Activated B cell treated with CpG ODN at 0.5 μM for 24 hours (primary cell): ENCODE measurements at regions not wholly inside any gene's neighbourhood (a gene's known extent, or its start where the extent isn't known, plus 50 kb on each side); places are given as distances from the start of the nearest gene placed in this dataset.

ENCODE experiments used
- ATAC-seq: fragments of 200-7000 bp; cut with Tn5 transposase; one replicate; pipeline ENCODE4 v1.10.0; 2021; ENCODE audit warnings: low read depth, mild to moderate bottlenecking, moderate library complexity
- CTCF ChIA-PET: fragments of 350-600 bp; sonication (Branson Sonifier 250); formaldehyde crosslinking; loops from one replicate; lab custom pipeline; 2021; ENCODE audit warnings: antibody characterized with exemption; lab: Charles Lee
- POLR2A ChIA-PET: fragments of 350-600 bp; sonication (Branson Sonifier 250); formaldehyde crosslinking; loops from one replicate; lab custom pipeline; 2021; ENCODE audit warnings: antibody characterized with exemption; lab: Charles Lee
- DNase-seq: peaks from one replicate; pipeline ENCODE4 v3.0.0; 2022
- H3K27ac Mint-ChIP-seq: one replicate; pipeline ENCODE4 v1.8.0; 2020; ENCODE audit warnings: mixed read lengths
- H3K27me3 Mint-ChIP-seq: one replicate; pipeline ENCODE4 v1.8.0; 2021; ENCODE audit warnings: mixed read lengths
- H3K36me3 Mint-ChIP-seq: one replicate; pipeline ENCODE4 v1.8.0; 2021; ENCODE audit warnings: low read depth, mixed read lengths
- H3K4me1 Mint-ChIP-seq: one replicate; pipeline ENCODE4 v1.8.0; 2021; ENCODE audit warnings: mixed read lengths
- H3K4me3 Mint-ChIP-seq: one replicate; pipeline ENCODE4 v1.8.0; 2020; ENCODE audit warnings: mild to moderate bottlenecking, mixed read lengths
- H3K9me3 Mint-ChIP-seq: one replicate; pipeline ENCODE4 v1.8.0; 2020; ENCODE audit warnings: mixed read lengths
- intact Hi-C: fragments of 100-400 bp; cut with micrococcal nuclease; formaldehyde crosslinking; loops from one replicate; pipeline ENCODE4 v1.15.1; 2024
- TF ChIP-seq, protein P1 (sequence below): fragments of 200-600 bp; IDR thresholded peaks from one replicate; pipeline ENCODE4 v1.8.0; 2022; ENCODE audit warnings: antibody characterized with exemption, mild to moderate bottlenecking

DNA sequence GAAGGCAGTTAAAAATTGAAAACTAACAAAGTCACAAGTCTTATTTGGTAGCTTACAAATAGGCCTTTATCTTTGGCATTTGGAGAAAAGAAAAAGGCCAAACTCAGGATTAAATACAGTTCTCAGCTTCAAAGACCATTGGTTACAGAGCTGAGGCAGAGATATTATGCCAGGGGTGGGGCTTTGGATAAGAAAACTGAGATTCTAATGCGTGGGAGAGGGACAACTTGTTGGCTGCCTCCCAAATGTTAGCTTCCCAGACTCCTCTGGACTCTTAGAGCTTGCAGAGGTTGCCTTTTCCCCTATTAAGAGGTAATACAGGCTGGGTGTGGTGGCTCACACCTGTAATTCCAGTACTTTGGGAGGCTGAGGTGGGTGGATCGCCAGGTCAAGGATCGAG lies 231.8 kb downstream of the SQOR start:
- Mint-ChIP-seq H3K27me3 (no peaks in the 10 kb centered on the region), H3K4me3 (no peak overlapping the region), H3K4me1 (no peaks in the 10 kb centered on the region), H3K9me3 (peaks cover 2% of the 10 kb centered on the region), H3K27ac (no peak overlapping the region), H3K36me3 (no peaks in the 10 kb centered on the region)
- DNase-seq (no peak), ATAC-seq (no peak)
- CTCF ChIA-PET = no interaction called here
- POLR2A ChIA-PET = no interaction called here
- TF ChIP-seq, protein P1, sequence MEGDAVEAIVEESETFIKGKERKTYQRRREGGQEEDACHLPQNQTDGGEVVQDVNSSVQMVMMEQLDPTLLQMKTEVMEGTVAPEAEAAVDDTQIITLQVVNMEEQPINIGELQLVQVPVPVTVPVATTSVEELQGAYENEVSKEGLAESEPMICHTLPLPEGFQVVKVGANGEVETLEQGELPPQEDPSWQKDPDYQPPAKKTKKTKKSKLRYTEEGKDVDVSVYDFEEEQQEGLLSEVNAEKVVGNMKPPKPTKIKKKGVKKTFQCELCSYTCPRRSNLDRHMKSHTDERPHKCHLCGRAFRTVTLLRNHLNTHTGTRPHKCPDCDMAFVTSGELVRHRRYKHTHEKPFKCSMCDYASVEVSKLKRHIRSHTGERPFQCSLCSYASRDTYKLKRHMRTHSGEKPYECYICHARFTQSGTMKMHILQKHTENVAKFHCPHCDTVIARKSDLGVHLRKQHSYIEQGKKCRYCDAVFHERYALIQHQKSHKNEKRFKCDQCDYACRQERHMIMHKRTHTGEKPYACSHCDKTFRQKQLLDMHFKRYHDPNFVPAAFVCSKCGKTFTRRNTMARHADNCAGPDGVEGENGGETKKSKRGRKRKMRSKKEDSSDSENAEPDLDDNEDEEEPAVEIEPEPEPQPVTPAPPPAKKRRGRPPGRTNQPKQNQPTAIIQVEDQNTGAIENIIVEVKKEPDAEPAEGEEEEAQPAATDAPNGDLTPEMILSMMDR = no peak
- intact Hi-C loops = no loop called here

DNA sequence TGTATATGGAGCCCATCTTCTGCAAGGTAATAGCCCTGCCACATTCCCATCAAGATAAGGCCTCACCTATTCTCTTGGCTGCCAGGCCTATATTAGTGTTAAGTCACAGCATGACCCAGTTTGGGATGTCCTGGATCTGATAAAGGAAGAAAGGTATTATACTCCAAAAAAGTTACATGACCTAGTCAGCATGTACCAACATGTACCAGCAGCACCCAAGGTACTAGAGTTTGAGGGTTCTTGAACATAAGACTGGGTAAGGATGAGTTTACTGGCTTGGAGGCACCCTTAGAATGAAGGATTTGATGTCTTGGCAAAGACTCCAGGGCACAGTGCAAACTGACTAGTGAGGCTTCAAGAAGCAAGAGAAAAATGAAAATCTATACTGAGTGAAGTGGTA lies 232.5 kb downstream of the SQOR start:
- Mint-ChIP-seq H3K27ac (no peak overlapping the region), H3K4me3 (no peak overlapping the region), H3K9me3 (peaks cover 4% of the 10 kb centered on the region), H3K36me3 (no peaks in the 10 kb centered on the region), H3K27me3 (no peaks in the 10 kb centered on the region), H3K4me1 (no peaks in the 10 kb centered on the region)
- intact Hi-C loops = no loop called here
- POLR2A ChIA-PET = no interaction called here
- no peak for ATAC-seq
- TF ChIP-seq, protein P1 = no peak
- DNase-seq = no peak
- CTCF ChIA-PET = no interaction called here

DNA sequence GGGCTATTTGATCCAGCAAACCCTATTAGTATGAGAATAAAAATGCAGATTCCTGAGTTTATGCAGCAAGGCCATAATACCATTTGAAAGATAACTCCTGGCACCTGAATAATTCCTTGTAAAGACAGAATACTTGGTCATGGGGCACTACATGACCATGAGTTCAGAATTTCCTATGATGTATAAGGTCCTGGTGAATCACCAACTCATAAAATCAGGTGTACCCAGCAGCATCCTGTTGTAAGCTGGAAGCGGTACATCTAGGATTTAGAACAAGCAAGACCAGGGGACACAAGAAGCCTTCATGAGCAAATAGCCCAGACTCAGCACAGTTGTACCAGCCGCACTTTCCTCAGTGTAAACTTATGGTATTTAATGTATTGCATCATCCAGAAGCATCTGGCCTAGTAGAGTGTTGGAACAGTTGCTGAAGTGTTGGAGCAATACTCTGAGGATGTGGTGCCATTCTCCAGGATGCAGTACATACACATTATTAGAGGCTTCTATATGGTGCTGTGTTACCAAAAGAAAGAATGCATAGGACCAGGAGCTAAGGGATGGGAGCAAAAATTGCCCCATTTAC lies 233.4 kb downstream of the SQOR start:
- intact Hi-C loops = no loop called here
- DNase-seq = no peak
- Mint-ChIP-seq H3K4me3 (no peak overlapping the region), H3K4me1 (no peaks in the 10 kb centered on the region), H3K27me3 (no peaks in the 10 kb centered on the region), H3K36me3 (no peaks in the 10 kb centered on the region), H3K9me3 (peaks cover 7% of the 10 kb centered on the region), H3K27ac (no peak overlapping the region)
- POLR2A ChIA-PET = no interaction called here
- ATAC-seq = no peak
- TF ChIP-seq, protein P1 = no peak
- CTCF ChIA-PET = no interaction called here

DNA sequence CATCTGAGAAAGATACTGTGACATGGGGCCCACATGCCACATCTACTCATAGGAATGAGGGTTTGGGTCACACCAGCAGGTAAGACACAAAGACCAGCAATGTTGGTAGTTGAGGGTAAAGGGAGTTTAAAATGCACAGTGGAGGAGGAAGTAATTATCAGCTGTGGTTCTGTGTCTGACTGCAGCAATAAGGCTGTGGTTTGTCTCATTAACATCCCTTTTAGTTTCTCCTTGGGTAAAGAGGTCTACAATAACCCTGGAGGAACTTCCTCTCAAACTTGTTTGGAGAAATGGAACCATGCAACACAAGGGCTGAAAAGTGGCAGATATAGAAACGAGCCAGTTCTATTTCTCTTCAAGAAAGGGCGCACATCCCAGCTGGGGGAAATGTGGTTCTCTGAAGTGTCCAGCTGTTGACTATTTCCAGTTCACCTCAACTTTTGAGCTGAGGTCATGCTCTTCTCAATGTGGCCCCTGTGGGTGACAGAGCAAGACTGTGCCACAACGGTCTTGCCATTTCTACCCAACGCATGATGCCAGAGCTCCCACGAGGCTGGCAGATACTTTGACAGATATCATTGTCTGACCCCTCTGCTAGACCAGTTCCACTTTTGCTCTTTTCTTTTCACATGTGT lies 234.3 kb downstream of the SQOR start:
- H3K36me3 Mint-ChIP-seq = no peaks in the 10 kb centered on the region
- POLR2A ChIA-PET = no interaction called here
- CTCF ChIA-PET = no interaction called here
- peaks cover 10% of the 10 kb centered on the region for H3K9me3 Mint-ChIP-seq
- TF ChIP-seq, protein P1 = no peak
- H3K27me3 Mint-ChIP-seq = no peaks in the 10 kb centered on the region
- DNase-seq = no peak
- no peak overlapping the region for H3K4me3 Mint-ChIP-seq
- H3K4me1 Mint-ChIP-seq = no peaks in the 10 kb centered on the region
- H3K27ac Mint-ChIP-seq = no peak overlapping the region
- intact Hi-C loops = no loop called here
- ATAC-seq = no peak

DNA sequence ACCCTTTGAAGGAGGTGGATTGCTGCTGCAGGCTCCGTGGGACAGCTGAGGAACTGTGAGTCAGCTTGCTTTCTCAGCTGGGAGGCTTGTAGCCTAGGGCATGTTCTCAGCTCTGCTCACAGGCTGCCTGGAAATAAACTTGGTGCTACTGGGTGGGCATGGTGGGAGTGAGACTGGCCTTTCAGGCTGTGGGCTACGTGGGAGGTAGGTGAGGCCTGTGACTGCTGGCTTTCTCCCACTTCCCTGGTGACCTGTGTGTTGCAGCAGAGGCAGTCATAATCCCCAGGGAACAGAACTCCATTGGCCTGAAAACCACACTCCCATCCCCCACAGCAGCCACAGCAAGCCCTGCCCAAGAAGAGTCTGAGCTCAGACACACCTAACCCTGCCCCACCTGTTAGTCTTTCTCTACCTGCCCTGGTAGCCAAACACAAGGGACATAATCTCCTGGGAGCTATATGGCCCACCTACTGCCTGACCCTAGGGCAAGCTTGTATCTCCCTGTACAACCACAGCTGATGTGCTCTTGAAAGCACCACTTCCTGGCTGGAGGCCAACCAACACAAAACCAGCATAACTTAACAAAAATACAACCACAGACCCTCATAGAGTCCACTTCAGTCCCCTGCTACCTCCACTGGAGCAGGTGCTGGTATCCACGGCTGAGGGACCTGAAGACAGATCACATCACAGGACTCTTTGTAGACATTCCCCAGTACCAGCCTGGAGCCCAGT lies 236.5 kb downstream of the SQOR start:
- Mint-ChIP-seq H3K36me3 (no peaks in the 10 kb centered on the region), H3K9me3 (peaks cover 12% of the 10 kb centered on the region), H3K4me1 (no peaks in the 10 kb centered on the region), H3K27ac (no peak overlapping the region), H3K4me3 (no peak overlapping the region), H3K27me3 (no peaks in the 10 kb centered on the region)
- ChIA-PET POLR2A (no interaction called here), CTCF (no interaction called here)
- DNase-seq = no peak
- intact Hi-C loops = no loop called here
- TF ChIP-seq, protein P1 = no peak
- ATAC-seq = no peak
